Type B pancreatic cell (in vitro differentiated cells): ENCODE measurements at regions not wholly inside any gene's neighbourhood (a gene's known extent, or its start where the extent isn't known, plus 50 kb on each side); places are given as distances from the start of the nearest gene placed in this dataset.

Experiments used
- DNase-seq: peaks from one replicate; pipeline ENCODE4 v3.0.0; 2021; ENCODE audit warnings: mixed read lengths; ENCODE audit not compliant: unreplicated experiment; ENCODE audit errors: extremely low spot score
- H3K27ac Mint-ChIP-seq: 2 replicates; pipeline ENCODE4 v1.8.0; 2021; ENCODE audit warnings: mild to moderate bottlenecking, mixed read lengths
- H3K27me3 Mint-ChIP-seq: 2 replicates; pipeline ENCODE4 v1.8.0; 2021; ENCODE audit warnings: mixed read lengths
- H3K36me3 Mint-ChIP-seq: 2 replicates; pipeline ENCODE4 v1.8.0; 2021; ENCODE audit warnings: mixed read lengths
- H3K4me1 Mint-ChIP-seq: one replicate; pipeline ENCODE4 v1.8.0; 2021; ENCODE audit warnings: mixed read lengths; ENCODE audit not compliant: unreplicated experiment
- H3K4me3 Mint-ChIP-seq: 2 replicates; pipeline ENCODE4 v1.8.0; 2021; ENCODE audit warnings: mild to moderate bottlenecking, mixed read lengths
- H3K9me3 Mint-ChIP-seq: 2 replicates; pipeline ENCODE4 v1.8.0; 2021; ENCODE audit warnings: mixed read lengths
- TF ChIP-seq, protein P1 (sequence below): fragments of 200-600 bp; sonication (generic); conservative IDR thresholded peaks from 2 replicates; pipeline ENCODE4 v1.5.0; 2021; ENCODE audit warnings: antibody characterized with exemption, mild to moderate bottlenecking

DNA sequence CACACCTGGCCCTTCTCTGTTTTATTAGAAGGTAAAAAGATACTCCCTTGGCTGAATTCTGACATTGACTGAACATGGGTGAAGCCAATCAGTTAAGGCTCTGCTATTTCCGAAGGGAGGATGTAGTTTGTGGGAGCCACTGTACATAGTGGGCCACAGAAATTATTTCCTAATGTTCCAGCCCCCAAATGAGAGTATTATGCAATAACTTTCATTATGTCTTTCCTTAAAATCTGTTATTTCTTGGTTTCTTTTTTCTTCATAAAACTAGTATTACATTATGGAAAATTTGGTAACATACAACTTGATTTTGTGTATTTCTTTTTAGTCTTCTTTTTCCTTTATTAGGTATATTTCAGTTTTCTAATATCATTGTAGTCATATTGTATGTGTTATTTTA, 51.9 kb upstream of the EP300 start:
- Mint-ChIP-seq H3K36me3 (no peaks in the 10 kb centered on the region), H3K4me1 (no peaks in the 10 kb centered on the region), H3K27me3 (peaks cover 2% of the 10 kb centered on the region), H3K4me3 (no peak overlapping the region), H3K9me3 (no peaks in the 10 kb centered on the region), H3K27ac (no peak overlapping the region)
- no peak for DNase-seq
- TF ChIP-seq, protein P1, sequence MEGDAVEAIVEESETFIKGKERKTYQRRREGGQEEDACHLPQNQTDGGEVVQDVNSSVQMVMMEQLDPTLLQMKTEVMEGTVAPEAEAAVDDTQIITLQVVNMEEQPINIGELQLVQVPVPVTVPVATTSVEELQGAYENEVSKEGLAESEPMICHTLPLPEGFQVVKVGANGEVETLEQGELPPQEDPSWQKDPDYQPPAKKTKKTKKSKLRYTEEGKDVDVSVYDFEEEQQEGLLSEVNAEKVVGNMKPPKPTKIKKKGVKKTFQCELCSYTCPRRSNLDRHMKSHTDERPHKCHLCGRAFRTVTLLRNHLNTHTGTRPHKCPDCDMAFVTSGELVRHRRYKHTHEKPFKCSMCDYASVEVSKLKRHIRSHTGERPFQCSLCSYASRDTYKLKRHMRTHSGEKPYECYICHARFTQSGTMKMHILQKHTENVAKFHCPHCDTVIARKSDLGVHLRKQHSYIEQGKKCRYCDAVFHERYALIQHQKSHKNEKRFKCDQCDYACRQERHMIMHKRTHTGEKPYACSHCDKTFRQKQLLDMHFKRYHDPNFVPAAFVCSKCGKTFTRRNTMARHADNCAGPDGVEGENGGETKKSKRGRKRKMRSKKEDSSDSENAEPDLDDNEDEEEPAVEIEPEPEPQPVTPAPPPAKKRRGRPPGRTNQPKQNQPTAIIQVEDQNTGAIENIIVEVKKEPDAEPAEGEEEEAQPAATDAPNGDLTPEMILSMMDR, result no peak

DNA sequence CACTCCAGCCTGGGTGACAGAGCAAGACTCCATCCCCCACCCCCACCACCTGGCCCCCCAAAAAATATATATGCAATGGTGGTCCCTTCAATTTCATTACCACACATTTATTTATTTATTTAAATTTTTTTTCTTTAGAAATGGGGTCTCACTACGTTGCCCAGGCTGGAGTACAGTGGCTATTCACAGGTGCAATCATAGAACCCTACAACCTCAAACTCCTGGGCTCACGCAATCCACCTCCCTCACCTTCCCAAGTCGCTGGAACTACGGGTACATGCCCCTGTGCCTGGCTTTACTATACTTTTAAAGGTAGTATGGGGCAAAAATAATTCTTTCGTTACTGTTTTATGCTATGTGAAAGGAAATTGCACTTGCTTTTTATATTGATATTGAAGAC, 50.9 kb upstream of the EP300 start:
- Mint-ChIP-seq H3K36me3 (no peaks in the 10 kb centered on the region), H3K27ac (no peak overlapping the region), H3K4me1 (no peaks in the 10 kb centered on the region), H3K4me3 (no peak overlapping the region), H3K27me3 (peaks cover 2% of the 10 kb centered on the region), H3K9me3 (no peaks in the 10 kb centered on the region)
- TF ChIP-seq, protein P1, result no peak
- no peak for DNase-seq
